Fibroblast of pulmonary artery (primary cell): ENCODE measurements at regions not wholly inside any gene's neighbourhood (a gene's known extent, or its start where the extent isn't known, plus 50 kb on each side); places are given as distances from the start of the nearest gene placed in this dataset.

Source experiments
- DNase-seq: peaks from one replicate; pipeline ENCODE4 v3.0.0-alpha.2; 2010; ENCODE audit warnings: low read depth
- H3K4me3 ChIP-seq: replicated peaks from 2 replicates; pipeline ENCODE4 v1.5.1; 2011; ENCODE audit warnings: low read depth, mild to moderate bottlenecking, control low read depth, low read length, moderate library complexity
- CTCF ChIP-seq: IDR thresholded peaks from 2 replicates; pipeline ENCODE4 v1.5.1; 2011; ENCODE audit warnings: mild to moderate bottlenecking, control low read depth, low read length, inconsistent platforms; ENCODE audit errors: missing control alignments

DNA sequence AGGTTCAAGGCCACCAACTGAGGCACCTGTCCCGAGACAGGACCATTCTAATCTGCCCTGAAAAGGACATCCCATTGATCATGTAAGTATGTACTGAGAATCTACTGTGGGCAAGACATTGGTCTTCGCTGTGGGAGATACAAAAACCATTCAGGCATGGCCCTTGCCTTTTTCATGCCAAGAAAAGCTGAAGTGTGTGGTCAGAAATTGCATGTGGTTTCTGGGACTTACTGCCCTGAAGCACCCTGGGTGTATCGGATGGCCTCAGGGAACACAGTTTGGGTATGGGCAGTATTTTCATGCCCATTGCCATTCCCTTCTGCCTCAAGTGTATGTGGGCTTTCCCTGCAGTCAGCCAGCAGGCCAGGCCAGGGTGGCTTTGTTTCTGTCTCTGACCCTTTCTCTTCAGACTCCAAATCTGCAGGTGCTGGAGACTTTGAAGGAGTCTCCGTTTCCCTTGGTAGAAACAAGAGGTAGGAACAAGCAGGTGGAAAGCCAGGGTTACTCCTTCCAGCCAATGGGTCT lies 285.7 kb downstream of the ZEB1 start:
- TF ChIP-seq CTCF, result no peak
- H3K4me3 ChIP-seq, result no peak overlapping the region
- DNase-seq, result no peak

DNA sequence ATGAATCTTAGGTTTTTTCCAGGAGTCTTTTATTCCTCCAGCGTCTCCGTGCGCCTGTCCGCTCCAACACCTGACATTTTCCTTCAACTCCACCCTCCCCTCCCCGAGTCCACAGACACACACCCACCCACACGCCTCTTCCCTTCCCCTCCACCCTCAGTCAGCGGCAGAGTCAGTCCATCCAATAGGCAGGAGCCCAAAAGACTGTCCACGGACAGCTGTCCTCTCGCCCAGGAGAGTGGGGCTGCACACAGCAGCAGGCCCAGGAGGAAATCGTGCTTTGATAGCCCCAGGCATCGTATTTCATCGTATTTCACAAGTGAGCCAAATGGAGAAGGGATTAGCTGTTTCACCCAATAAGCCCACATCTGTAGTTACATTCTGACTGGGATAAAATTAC lies 285.1 kb downstream of the ZEB1 start:
- DNase-seq, result no peak
- TF ChIP-seq CTCF, result no peak
- no peak overlapping the region for H3K4me3 ChIP-seq

DNA sequence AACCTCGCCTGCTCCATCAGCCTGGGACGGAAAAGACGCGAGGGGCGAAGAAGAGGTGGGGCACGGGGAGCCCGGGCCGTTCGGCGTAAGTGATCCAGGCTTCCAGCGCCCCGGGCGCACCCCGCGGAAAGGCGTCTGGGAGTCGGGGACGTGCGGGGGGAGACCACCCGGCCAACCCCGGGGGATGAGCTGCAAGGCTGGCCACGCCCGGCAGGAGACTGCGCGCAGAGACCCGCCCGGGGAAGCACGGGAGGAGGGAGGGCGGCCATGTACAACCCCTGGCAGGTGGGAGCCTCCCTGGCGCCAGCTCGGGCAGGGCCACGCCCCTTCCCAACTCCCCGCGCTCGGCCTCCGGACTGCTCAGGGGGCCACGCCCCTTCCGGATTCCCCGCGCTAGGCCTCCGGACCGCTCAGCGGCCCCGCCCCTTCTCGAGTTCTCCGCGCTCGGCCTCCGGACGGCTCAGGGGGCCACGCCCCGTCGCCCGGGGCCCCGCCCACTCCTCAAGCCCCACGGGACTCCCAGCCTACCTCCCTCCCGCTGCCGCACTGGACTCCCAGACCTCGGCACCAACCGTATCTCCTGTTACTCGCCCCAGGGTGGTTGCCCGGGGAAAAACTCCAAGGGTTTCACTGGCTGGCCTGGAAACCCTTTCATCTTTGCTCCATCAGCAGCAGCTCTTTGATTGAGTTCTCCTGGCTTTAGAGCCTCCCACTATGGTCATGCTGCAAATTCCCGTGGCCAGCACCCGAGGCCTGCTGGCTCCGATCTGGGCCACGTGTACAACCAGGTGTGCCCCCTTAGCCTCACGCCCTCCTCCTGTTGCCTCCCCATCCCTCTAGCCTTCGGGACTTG lies 284.4 kb downstream of the ZEB1 start:
- DNase-seq, result peak; percentile 91
- peak overlapping the region; percentile 74 for H3K4me3 ChIP-seq
- TF ChIP-seq CTCF, result no peak

GRCh38 chr10:31602541-31603234 lies 283.7 kb downstream of the ZEB1 start:
- TF ChIP-seq CTCF, result no peak
- peak; percentile 77 for DNase-seq
- H3K4me3 ChIP-seq, result peak overlapping the region; percentile 74

- H3K4me3 ChIP-seq, result no peak overlapping the region
- no peak for TF ChIP-seq CTCF
- no peak for DNase-seq
Measured at GRCh38 chr10:31601136-31601535, 282.1 kb downstream of the ZEB1 start.

GRCh38 chr10:31599626-31600504 lies 280.8 kb downstream of the ZEB1 start:
- DNase-seq, result no peak
- TF ChIP-seq CTCF, result no peak
- H3K4me3 ChIP-seq, result no peak overlapping the region
